GM12892 (cell line): ENCODE measurements at regions not wholly inside any gene's neighbourhood (a gene's known extent, or its start where the extent isn't known, plus 50 kb on each side); places are given as distances from the start of the nearest gene placed in this dataset.
A peak's percentile ranks its signal among the peaks of the same experiment; 100 is the strongest.

Experiments used
- DNase-seq: peaks from one replicate; pipeline ENCODE4 v3.0.0; 2011; ENCODE audit not compliant: insufficient read length
- FAIRE-seq: peaks from 2 replicates; lab custom pipeline; 2011; peaks lifted over from hg19 to GRCh38; lab: Jason Lieb, UNC
- POLR2A ChIP-seq: IDR thresholded peaks from 2 replicates; pipeline ENCODE4 v1.6.1; 2011; ENCODE audit warnings: low read depth, low read length, control low read depth
- POLR2AphosphoS5 ChIP-seq: IDR thresholded peaks from 2 replicates; pipeline ENCODE4 v1.6.1; 2011; ENCODE audit warnings: low read depth, low read length, control low read depth
- TAF1 ChIP-seq: IDR thresholded peaks from 2 replicates; pipeline ENCODE4 v1.6.1; 2011; ENCODE audit warnings: low read depth, mild to moderate bottlenecking, control low read depth, low read length, borderline replicate concordance

DNA sequence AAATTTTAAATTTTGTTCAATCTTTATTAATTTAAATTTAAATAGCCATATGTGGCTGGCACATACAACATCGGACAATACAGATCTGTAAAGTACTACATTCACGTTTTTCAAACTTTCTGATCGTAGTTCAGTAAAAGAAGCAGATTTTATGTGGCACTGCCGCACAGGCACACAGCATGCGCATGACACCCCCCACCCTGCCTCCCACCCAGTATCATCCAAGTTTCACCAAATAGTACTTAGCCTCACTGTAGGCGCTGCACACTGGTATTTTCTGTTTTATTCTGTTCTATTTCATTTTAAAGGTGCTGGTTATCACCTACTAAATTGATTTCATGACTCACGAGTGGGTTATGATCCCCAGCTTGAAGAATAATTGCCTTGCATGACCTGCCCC is 159.9 kb downstream of the HIPK3 start:
- no peak for TF ChIP-seq POLR2A
- TF ChIP-seq TAF1: no peak
- no peak for TF ChIP-seq POLR2AphosphoS5
- no peak for DNase-seq
- FAIRE-seq: peak; percentile 17

DNA sequence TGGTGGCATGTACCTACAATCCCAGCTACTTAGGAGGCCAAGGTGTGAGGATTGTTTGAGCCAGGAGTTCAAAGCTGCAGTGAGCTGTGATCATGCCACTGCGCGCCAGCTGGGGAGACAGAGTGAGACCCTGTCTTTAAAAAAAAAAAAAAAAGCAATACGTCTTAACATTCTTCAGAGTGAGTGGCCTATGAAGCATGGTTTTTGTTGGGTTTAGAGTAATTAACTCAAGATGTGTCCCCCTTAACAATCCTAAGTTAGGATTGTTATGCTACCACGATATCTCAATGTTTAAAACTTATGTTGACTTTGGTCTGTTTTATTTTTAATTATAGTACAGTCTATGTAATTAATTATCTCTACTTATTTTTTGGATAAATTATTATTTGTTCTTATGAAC is 156.1 kb downstream of the HIPK3 start:
- FAIRE-seq (peak; percentile 56), DNase-seq (no peak)
- no peak for TF ChIP-seq POLR2AphosphoS5

DNA sequence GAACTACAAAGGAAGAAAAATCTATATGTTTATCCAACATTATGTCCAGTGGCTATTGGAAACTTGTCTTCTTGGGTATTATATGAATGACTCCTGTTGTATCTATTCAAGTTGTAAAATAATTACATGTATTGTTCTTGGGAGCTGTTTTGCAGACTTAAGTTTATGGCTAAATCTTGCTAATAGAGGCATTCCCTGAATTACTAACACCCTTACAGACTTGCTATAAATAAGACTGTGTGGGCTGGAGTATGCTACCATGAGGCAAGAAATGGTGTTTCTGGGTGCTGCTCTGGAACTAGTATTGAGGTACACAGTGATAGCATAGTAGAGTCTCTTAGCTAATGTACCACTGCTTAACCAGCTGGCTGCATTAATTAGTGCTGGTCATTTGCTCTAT is 155.1 kb downstream of the HIPK3 start:
- TF ChIP-seq TAF1 (no peak), POLR2AphosphoS5 (no peak), POLR2A (no peak)
- DNase-seq (no peak), FAIRE-seq (peak; percentile 21)

DNA sequence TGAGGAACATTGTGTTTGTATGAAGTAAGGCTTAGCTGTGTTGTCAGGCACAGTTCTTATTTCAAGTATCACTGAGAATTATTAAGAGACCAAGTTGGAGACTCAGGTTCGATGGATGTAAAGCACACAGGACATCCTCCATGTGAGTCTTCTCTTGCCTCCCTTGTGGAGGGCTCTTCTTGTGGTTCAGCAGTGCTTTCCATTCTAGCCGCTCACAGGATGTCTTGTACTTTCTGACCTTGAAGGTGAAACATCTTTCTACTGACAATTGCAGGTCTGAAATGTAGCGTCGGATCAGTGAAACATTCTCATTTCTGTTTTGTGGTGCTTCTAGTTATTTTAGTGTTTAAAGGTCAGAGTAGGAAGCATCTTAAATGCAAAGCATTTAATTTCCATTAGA is 154.6 kb downstream of the HIPK3 start:
- TF ChIP-seq TAF1: no peak
- no peak for TF ChIP-seq POLR2A
- TF ChIP-seq POLR2AphosphoS5: no peak
- DNase-seq (no peak), FAIRE-seq (no peak)

DNA sequence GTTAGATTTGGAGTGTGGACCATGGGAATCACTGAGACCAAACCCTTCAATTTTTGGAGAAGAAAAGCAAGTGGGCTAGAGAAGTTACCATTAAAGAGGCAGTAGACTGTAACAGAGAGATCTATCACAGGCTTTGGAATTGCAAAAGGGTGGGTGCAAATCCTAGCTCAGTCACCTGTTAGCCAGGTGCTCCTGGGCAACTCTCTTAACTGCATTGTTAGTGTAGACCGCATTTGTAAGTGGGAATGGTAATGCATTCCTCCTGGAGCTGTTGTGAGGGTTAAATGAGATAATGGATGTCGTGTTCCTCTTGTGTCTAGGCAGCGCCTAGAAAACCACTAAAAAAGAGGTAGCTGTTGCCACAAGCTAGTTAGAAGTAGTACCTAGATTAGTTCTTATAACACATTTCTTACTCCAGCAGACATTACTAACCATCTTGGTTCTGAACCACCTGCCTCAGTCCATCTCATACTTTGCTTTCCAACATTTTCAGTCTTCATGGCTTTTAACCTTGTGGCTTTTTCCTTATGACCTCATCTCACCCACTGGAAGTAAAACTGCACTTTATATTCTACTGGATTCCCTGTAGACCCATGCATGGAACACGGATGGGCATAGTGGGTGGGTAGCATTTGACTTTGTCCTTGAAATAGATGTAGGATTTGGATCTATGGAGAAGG is 153.0 kb downstream of the HIPK3 start:
- FAIRE-seq (peak; percentile 67), DNase-seq (no peak)
- no peak for TF ChIP-seq POLR2A
- TF ChIP-seq POLR2AphosphoS5: no peak
- TF ChIP-seq TAF1: no peak
